ENCODE measurements at regions not wholly inside any gene's neighbourhood (a gene's known extent, or its start where the extent isn't known, plus 50 kb on each side); places are given as distances from the start of the nearest gene placed in this dataset.

DNA sequence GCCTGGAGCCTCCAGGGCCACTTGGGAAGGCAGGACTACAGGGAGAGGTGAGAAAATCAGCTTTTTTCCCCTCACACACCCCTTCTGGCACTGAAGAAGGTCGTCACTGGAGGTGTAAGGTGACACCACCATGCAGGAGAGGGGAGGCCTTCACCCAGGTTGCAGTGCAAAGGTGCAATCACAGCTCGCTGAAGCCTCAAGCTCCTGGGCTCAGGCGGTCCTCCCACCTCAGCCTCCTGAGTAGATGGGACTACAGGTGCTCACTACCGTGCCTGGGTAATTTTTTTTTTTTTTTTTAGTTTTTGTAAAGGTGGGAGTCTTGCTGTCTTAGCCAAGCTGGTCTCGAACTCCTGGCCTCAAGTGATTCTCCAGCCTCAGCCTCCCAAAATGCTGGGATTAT, 93.6 kb downstream of the TNFAIP2 start (continued):
- TF ChIP-seq ZNF462 (CRISPR knock-in tag; IDR thresholded peaks at IDR 0.05) (no peak), ZNF331 (CRISPR knock-in tag; IDR thresholded peaks at IDR 0.05; ENCODE audit: low read depth) (no peak), STAT1 (IDR thresholded peaks at IDR 0.05; ENCODE audit: unreplicated experiment) (no peak), CTCF (conservative IDR thresholded peaks at IDR 0.05; ENCODE audit: low read depth in 2 of 2) (no peak)

- Mint-ChIP-seq H3K27ac (no peak overlapping the region), H3K9me3 (no peaks in the 10 kb centered on the region), H3K27me3 (ENCODE audit: insufficient read depth, low read depth, poor library complexity) (peaks cover 26% of the 10 kb centered on the region), H3K36me3 (ENCODE audit: low read depth) (no peaks in the 10 kb centered on the region; the same call in 2 of the 3 replicates), H3K4me1 (0 out of 3 replicates have a peak, but pooled peaks cover 7% of the 10 kb centered on the region), H3K4me3 (no peak overlapping the region)
- TF ChIP-seq JUNB (IDR thresholded peaks at IDR 0.05; ENCODE audit: unreplicated experiment) (no peak), EZH2 (IDR thresholded peaks at IDR 0.05; ENCODE audit: low read depth, unreplicated experiment) (no peak), ZNF331 (CRISPR knock-in tag; IDR thresholded peaks at IDR 0.05; ENCODE audit: low read depth) (peak; percentile 70), NANOG (IDR thresholded peaks at IDR 0.05; ENCODE audit: borderline replicate concordance) (no peak)
- Histone ChIP-seq H3K36me3 (ENCODE audit: insufficient read depth) (no peaks in the 10 kb centered on the region), H3K4me1 (ENCODE audit: insufficient read depth) (no peaks in the 10 kb centered on the region; the same call in 1 of the 2 replicates), H2AFZ (no peak overlapping the region; the same call in 1 of the 2 replicates), H4K20me1 (replicated peaks; ENCODE audit: insufficient read depth) (no peaks in the 10 kb centered on the region), H3K4me3 (no peak overlapping the region), H3K79me2 (replicated peaks; ENCODE audit: insufficient read depth) (no peaks in the 10 kb centered on the region), H3K9me2 (ENCODE audit: insufficient read depth) (no peaks in the 10 kb centered on the region), H3F3A (replicated peaks; ENCODE audit: low read depth) (0 out of 2 replicates have a peak, but pooled peaks cover 2% of the 10 kb centered on the region), H3K27me3 (ENCODE audit: insufficient read depth) (peaks cover 37% of the 10 kb centered on the region), H3K27ac (ENCODE audit: low read depth) (no peak overlapping the region), H3K4me2 (no peak overlapping the region)
- no peak for DNase-seq (ENCODE audit: low spot score)
- ATAC-seq, result no peak
Observed at GRCh38 chr14:103217538-103217937, 94.3 kb downstream of the TNFAIP2 start.

Data from GM23338 (cell line).